Osteoblast (primary cell): ENCODE measurements at regions not wholly inside any gene's neighbourhood (a gene's known extent, or its start where the extent isn't known, plus 50 kb on each side); places are given as distances from the start of the nearest gene placed in this dataset.
A peak's percentile ranks its signal among the peaks of the same experiment; 100 is the strongest.

Experiments used
- DNase-seq: peaks from one replicate; pipeline ENCODE4 v3.0.0; 2011; ENCODE audit warnings: low spot score, mixed read lengths; ENCODE audit not compliant: insufficient read length; ENCODE audit errors: missing footprints
- H2AFZ ChIP-seq: 2 replicates; pipeline ENCODE4 v1.6.0; 2011; ENCODE audit warnings: mild to moderate bottlenecking, low read length
- H3K27ac ChIP-seq: 2 replicates; pipeline ENCODE4 v1.5.1; 2011; ENCODE audit warnings: mild to moderate bottlenecking, low read depth, low read length, moderate library complexity
- H3K27me3 ChIP-seq: 2 replicates; pipeline ENCODE4 v1.6.0; 2012; ENCODE audit warnings: mild to moderate bottlenecking, control low read depth, inconsistent platforms, low read length, moderate library complexity; ENCODE audit not compliant: insufficient read depth
- H3K36me3 ChIP-seq: 2 replicates; pipeline ENCODE4 v1.5.1; 2011; ENCODE audit warnings: mild to moderate bottlenecking, low read length, control low read depth, moderate library complexity; ENCODE audit not compliant: insufficient read depth
- H3K4me1 ChIP-seq: 2 replicates; pipeline ENCODE4 v1.5.1; 2011; ENCODE audit warnings: mild to moderate bottlenecking, low read length, control low read depth, moderate library complexity; ENCODE audit not compliant: insufficient read depth
- H3K4me2 ChIP-seq: 2 replicates; pipeline ENCODE4 v1.6.0; 2011; ENCODE audit warnings: mild to moderate bottlenecking, low read length; ENCODE audit not compliant: insufficient read depth
- H3K4me3 ChIP-seq: fragments of 200-600 bp; sonication (generic); 3 replicates; pipeline ENCODE4 v1.5.1; 2012; ENCODE audit warnings: mild to moderate bottlenecking, low read length, inconsistent platforms; ENCODE audit not compliant: insufficient read depth
- H3K79me2 ChIP-seq: 2 replicates; pipeline ENCODE4 v1.6.0; 2012; ENCODE audit warnings: mild to moderate bottlenecking, low read length, control low read depth, inconsistent platforms; ENCODE audit not compliant: insufficient read depth
- H3K9me3 ChIP-seq: 2 replicates; pipeline ENCODE4 v1.5.1; 2011; ENCODE audit warnings: low read depth, low read length, control low read depth
- H4K20me1 ChIP-seq: 2 replicates; pipeline ENCODE4 v1.6.0; 2012; ENCODE audit warnings: mild to moderate bottlenecking, low read length, control low read depth; ENCODE audit not compliant: insufficient read depth
- CTCF ChIP-seq: IDR thresholded peaks from 2 replicates; pipeline ENCODE4 v1.5.1; 2011; ENCODE audit warnings: mild to moderate bottlenecking, low read depth, low read length, moderate library complexity; ENCODE audit errors: extremely low read depth

- Histone ChIP-seq H3K27me3 (no peaks in the 10 kb centered on the region), H3K4me1 (peaks cover 6% of the 10 kb centered on the region), H3K36me3 (no peaks in the 10 kb centered on the region), H3K27ac (no peak overlapping the region), H3K9me3 (no peaks in the 10 kb centered on the region), H3K79me2 (no peaks in the 10 kb centered on the region), H2AFZ (no peak overlapping the region), H3K4me3 (no peak overlapping the region), H4K20me1 (no peaks in the 10 kb centered on the region), H3K4me2 (no peak overlapping the region)
- DNase-seq: no peak
- no peak for TF ChIP-seq CTCF
These were observed 305.3 kb downstream of the ETS1 start for GRCh38 chr11:128282053-128282452.

- Histone ChIP-seq H3K27ac (peak overlapping the region; percentile 59), H3K36me3 (no peaks in the 10 kb centered on the region), H3K9me3 (no peaks in the 10 kb centered on the region), H3K4me3 (no peak overlapping the region), H3K27me3 (no peaks in the 10 kb centered on the region), H3K4me2 (peak overlapping the region; percentile 12), H3K79me2 (no peaks in the 10 kb centered on the region), H3K4me1 (peaks cover 6% of the 10 kb centered on the region), H4K20me1 (no peaks in the 10 kb centered on the region), H2AFZ (no peak overlapping the region)
- TF ChIP-seq CTCF: no peak
- peak; percentile 72 for DNase-seq
These were observed 307.5 kb downstream of the ETS1 start for GRCh38 chr11:128279866-128280265.

- no peak overlapping the region for H3K4me2 ChIP-seq
- H3K4me3 ChIP-seq: no peak overlapping the region
- H3K9me3 ChIP-seq: no peaks in the 10 kb centered on the region
- H3K36me3 ChIP-seq: no peaks in the 10 kb centered on the region
- DNase-seq: no peak
- no peak overlapping the region for H3K27ac ChIP-seq
- H3K27me3 ChIP-seq: no peaks in the 10 kb centered on the region
- TF ChIP-seq CTCF: no peak
- H4K20me1 ChIP-seq: no peaks in the 10 kb centered on the region
- H3K79me2 ChIP-seq: no peaks in the 10 kb centered on the region
- no peaks in the 10 kb centered on the region for H3K4me1 ChIP-seq
- H2AFZ ChIP-seq: no peak overlapping the region
These were observed 313.6 kb downstream of the ETS1 start for GRCh38 chr11:128273736-128274135.

GRCh38 chr11:128271401-128271800 lies 316.0 kb downstream of the ETS1 start:
- no peak for DNase-seq
- H3K27me3 ChIP-seq: no peaks in the 10 kb centered on the region

More at GRCh38 chr11:128271401-128271800, 316.0 kb downstream of the ETS1 start:
- no peaks in the 10 kb centered on the region for H3K9me3 ChIP-seq
- H3K36me3 ChIP-seq: no peaks in the 10 kb centered on the region
- no peaks in the 10 kb centered on the region for H4K20me1 ChIP-seq
- no peak overlapping the region for H3K4me3 ChIP-seq
- H3K4me2 ChIP-seq: no peak overlapping the region
- H3K4me1 ChIP-seq: no peaks in the 10 kb centered on the region
- H3K27ac ChIP-seq: no peak overlapping the region
- TF ChIP-seq CTCF: no peak
- no peak overlapping the region for H2AFZ ChIP-seq
- no peaks in the 10 kb centered on the region for H3K79me2 ChIP-seq
